SU-DHL-6 (cell line): ENCODE measurements at regions not wholly inside any gene's neighbourhood (a gene's known extent, or its start where the extent isn't known, plus 50 kb on each side); places are given as distances from the start of the nearest gene placed in this dataset.

ENCODE experiments used
- CTCF ChIP-seq: fragments of 200-600 bp; sonication (generic); IDR thresholded peaks from one replicate; pipeline ENCODE4 v1.5.1; 2017; ENCODE audit warnings: antibody characterized with exemption, mild to moderate bottlenecking, low read length, moderate library complexity; ENCODE audit not compliant: insufficient read depth, poor library complexity, severe bottlenecking
- EZH2phosphoT487 ChIP-seq: fragments of 200-600 bp; sonication (generic), shearing (Covaris generic); conservative IDR thresholded peaks from 2 replicates; pipeline ENCODE4 v1.6.1; 2018; ENCODE audit warnings: mild to moderate bottlenecking, antibody characterized with exemption, low read length, moderate library complexity, mixed read lengths

- TF ChIP-seq CTCF: no peak
- no peak for TF ChIP-seq EZH2phosphoT487
These were observed 60.7 kb upstream of the BOD1 start for GRCh38 chr5:173677125-173677672.
